Retinal pigment epithelial cell (primary cell): ENCODE measurements at regions not wholly inside any gene's neighbourhood (a gene's known extent, or its start where the extent isn't known, plus 50 kb on each side); places are given as distances from the start of the nearest gene placed in this dataset.

ENCODE experiments used
- DNase-seq: peaks from one replicate; pipeline ENCODE4 v3.0.0-alpha.2; 2010; ENCODE audit warnings: low read depth
- H3K4me3 ChIP-seq: 2 replicates; pipeline ENCODE4 v1.5.1; 2011; ENCODE audit warnings: mild to moderate bottlenecking, low read length, control low read depth, moderate library complexity
- CTCF ChIP-seq: conservative IDR thresholded peaks from 2 replicates; pipeline ENCODE4 v1.5.1; 2011; ENCODE audit warnings: low read depth, low read length, control low read depth, inconsistent platforms

GRCh38 chr5:29822521-29822920 lies 1371.0 kb upstream of the CDH6 start:
- TF ChIP-seq CTCF, result no peak
- no peak for DNase-seq
- H3K4me3 ChIP-seq, result no peak overlapping the region

- no peak overlapping the region for H3K4me3 ChIP-seq
- TF ChIP-seq CTCF, result peak; percentile 30
- peak; percentile 11 for DNase-seq
Observed at GRCh38 chr5:29811914-29812679, 1381.4 kb upstream of the CDH6 start.

- no peak for TF ChIP-seq CTCF
- H3K4me3 ChIP-seq, result no peak overlapping the region
- no peak for DNase-seq
Observed at GRCh38 chr5:29805804-29806203, 1387.7 kb upstream of the CDH6 start.

- DNase-seq, result no peak
- TF ChIP-seq CTCF, result no peak
- no peak overlapping the region for H3K4me3 ChIP-seq
Observed at GRCh38 chr5:29800752-29801151, 1392.7 kb upstream of the CDH6 start.

- no peak overlapping the region for H3K4me3 ChIP-seq
- no peak for DNase-seq
- no peak for TF ChIP-seq CTCF
Observed at GRCh38 chr5:29796013-29796412, 1397.5 kb upstream of the CDH6 start.

- TF ChIP-seq CTCF, result no peak
- H3K4me3 ChIP-seq, result no peak overlapping the region
- no peak for DNase-seq
Observed at GRCh38 chr5:29795096-29795652, 1398.3 kb upstream of the CDH6 start.
